ENCODE measurements at regions not wholly inside any gene's neighbourhood (a gene's known extent, or its start where the extent isn't known, plus 50 kb on each side); places are given as distances from the start of the nearest gene placed in this dataset.

GRCh38 chr1:198101716-198102453 lies 54.9 kb upstream of the NEK7 start:
- TF ChIP-seq EZH2phosphoT487 (IDR thresholded peaks at IDR 0.05; ENCODE audit: borderline replicate concordance) (no peak), POLR2A (IDR thresholded peaks at IDR 0.05; ENCODE audit: borderline replicate concordance, extremely low read depth, insufficient read depth, insufficient read length) (no peak), SP1 (IDR thresholded peaks at IDR 0.05; ENCODE audit: low read depth) (no peak), ATF3 (IDR thresholded peaks at IDR 0.05) (no peak), CTCF (IDR thresholded peaks at IDR 0.05 in 2 of 3, conservative IDR thresholded peaks at IDR 0.05 in 1 of 3; ENCODE audit: borderline replicate concordance in 1 of 3, insufficient read depth in 1 of 3, low read depth in 2 of 3, low read length in 2 of 3) (no peak), CEBPB (IDR thresholded peaks at IDR 0.05; ENCODE audit: low read depth) (no peak), POLR2AphosphoS5 (IDR thresholded peaks at IDR 0.05; ENCODE audit: low read depth, low read length) (no peak), EZH2 (IDR thresholded peaks at IDR 0.05) (no peak)
- TF ChIP-seq, protein P1, sequence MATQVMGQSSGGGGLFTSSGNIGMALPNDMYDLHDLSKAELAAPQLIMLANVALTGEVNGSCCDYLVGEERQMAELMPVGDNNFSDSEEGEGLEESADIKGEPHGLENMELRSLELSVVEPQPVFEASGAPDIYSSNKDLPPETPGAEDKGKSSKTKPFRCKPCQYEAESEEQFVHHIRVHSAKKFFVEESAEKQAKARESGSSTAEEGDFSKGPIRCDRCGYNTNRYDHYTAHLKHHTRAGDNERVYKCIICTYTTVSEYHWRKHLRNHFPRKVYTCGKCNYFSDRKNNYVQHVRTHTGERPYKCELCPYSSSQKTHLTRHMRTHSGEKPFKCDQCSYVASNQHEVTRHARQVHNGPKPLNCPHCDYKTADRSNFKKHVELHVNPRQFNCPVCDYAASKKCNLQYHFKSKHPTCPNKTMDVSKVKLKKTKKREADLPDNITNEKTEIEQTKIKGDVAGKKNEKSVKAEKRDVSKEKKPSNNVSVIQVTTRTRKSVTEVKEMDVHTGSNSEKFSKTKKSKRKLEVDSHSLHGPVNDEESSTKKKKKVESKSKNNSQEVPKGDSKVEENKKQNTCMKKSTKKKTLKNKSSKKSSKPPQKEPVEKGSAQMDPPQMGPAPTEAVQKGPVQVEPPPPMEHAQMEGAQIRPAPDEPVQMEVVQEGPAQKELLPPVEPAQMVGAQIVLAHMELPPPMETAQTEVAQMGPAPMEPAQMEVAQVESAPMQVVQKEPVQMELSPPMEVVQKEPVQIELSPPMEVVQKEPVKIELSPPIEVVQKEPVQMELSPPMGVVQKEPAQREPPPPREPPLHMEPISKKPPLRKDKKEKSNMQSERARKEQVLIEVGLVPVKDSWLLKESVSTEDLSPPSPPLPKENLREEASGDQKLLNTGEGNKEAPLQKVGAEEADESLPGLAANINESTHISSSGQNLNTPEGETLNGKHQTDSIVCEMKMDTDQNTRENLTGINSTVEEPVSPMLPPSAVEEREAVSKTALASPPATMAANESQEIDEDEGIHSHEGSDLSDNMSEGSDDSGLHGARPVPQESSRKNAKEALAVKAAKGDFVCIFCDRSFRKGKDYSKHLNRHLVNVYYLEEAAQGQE (IDR thresholded peaks at IDR 0.05; ENCODE audit: low read depth): no peak
